ENCODE measurements at regions not wholly inside any gene's neighbourhood (a gene's known extent, or its start where the extent isn't known, plus 50 kb on each side); places are given as distances from the start of the nearest gene placed in this dataset.

DNA sequence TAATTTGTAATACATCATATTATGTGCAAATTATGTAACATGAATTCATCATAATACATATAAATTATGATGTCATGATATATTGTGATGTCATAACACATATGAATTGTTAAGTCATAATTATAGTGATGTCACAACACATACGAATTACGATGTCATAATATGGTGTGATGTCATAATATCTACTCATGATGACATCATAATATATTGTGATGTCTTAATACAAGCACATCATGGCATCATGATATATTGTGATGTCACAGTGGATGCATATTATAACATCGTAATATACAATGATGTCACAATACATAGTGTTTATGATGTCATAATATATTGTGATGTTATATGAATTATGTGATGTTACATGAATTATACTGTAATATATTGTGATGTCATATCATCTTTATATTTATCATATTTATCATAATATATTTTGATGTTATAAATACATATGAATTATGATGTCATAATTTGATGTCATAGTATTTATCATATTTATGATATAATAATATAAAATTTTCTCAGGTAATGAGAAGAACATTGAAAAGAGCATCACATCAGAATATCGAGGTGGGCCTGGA is 1793.0 kb downstream of the TP53TG3F start:
- no peak for DNase-seq (ENCODE audit: low spot score)
- ATAC-seq, result no peak

DNA sequence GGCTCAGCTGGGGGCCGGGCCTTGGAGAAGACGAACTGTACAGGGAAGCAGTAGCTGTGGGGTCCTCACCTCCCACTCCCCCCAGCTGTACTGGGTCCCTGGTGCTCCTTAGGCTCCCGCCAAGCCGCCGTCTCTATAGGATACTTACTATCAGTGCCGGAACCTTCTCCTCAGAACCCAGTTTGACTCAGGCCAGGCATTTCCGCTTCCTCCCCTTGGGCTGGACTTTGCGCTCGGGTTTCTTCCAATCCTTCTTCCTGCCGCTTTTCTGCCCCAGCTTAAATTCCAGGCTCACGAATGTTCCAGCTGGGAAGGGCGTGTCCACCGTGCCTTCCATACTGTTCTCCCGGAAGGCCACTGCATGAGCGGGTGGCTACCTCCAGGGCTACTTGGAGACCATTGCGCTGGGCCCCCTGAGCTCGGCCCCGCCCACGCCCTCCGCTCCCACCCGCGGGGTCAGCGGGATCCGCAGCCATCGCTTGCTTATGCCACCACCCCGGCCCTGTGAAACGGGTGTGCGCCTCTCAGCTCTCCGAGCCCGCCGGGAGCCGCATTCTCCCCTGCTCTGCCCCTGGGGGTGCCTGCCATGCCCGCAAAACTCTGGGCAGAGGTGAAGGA is 1795.9 kb downstream of the TP53TG3F start:
- DNase-seq (ENCODE audit: low spot score) (no peak), ATAC-seq (no peak)

DNA sequence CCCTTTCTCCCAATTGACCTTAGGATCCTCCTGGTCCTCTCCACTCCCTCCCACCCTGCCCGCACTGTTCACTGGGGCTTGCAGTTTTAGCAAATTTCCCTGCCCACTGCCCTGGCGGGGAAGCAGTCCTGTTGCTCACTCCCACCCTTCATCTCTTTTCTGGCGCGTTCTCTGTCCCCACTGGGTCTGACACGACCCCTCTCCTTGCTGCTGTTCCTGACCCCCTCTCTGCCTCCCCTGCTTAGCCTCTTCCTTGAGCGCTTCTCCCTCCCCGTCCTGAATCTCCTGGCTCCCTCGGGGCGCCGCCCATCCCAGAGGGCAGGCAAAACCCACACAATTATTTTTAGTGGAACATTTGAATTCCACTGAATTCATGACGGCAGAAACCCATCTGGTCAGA is 1796.4 kb downstream of the TP53TG3F start:
- ATAC-seq (no peak), DNase-seq (ENCODE audit: low spot score) (no peak)

DNA sequence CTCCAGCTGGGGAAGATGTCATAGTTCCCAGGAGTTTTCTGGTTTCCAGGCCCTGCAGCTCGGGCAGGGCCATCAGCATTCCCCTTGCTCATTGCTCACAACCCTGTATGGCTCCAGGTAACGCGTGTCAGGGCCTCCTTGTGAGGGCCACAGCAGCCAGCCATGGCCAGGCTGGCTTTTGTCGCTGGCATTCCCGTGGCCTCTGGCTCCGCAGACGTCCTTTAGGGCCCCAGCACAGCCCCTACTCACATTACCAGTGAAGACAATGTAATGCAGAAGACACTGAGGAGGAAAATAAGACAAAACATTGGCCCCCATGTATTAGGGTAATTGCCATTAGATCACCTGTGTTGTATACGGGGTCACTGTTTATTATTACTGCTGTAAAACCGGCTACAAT is 1799.0 kb downstream of the TP53TG3F start:
- no peak for DNase-seq (ENCODE audit: low spot score)
- no peak for ATAC-seq

DNA sequence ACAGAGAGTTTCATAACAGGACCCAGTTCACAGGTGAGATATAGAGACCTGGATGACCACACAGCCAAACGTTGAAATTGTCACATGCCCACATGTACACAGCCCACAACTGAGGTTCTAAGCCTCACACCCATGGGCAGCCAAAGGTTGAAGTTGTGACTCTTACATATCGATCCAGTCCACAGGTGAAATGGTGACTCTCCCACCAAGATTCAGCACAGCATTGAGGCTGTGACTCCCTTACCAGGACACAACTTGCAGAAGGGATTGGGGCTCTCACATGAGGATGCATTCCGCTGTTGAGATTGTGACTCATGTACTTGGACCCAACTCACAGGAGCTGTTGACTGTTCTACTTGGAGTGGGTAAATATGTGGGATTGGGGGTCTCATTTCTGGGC is 1836.4 kb downstream of the TP53TG3F start:
- DNase-seq (ENCODE audit: low spot score), result no peak
- ATAC-seq, result no peak

DNA sequence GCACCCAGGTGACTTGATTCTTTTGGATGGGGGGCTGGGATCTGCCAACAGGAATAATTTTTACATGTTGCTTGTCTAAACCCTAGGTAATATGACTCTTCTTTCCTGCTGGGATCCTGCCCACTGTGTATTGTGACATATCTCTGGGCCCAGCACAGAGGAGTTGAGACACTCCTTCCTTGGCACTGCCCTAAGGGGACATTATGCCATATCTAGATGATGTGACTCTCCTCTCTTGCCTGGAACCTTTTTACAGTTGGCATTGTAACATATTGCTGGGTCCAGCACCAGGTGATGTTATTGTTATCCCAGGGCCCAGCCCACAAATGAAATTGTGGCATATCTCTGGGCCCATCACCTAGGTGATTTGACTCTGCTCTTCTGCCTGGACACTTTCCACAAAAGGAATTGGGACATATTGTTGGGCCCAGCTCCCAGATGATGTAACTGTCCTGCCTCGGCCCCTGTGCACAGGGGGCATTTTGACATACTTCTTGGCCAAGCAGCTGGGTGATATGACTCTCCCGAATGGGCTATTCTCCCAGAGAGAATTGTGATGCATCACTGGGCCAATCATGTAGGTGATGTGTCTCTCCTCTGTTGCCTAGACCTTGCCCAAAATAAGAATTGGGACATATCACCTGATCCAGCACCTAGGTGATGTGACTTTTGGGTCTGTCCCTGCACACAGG is 1837.7 kb downstream of the TP53TG3F start:
- no peak for DNase-seq (ENCODE audit: low spot score)
- peak; percentile 72 for ATAC-seq

DNA sequence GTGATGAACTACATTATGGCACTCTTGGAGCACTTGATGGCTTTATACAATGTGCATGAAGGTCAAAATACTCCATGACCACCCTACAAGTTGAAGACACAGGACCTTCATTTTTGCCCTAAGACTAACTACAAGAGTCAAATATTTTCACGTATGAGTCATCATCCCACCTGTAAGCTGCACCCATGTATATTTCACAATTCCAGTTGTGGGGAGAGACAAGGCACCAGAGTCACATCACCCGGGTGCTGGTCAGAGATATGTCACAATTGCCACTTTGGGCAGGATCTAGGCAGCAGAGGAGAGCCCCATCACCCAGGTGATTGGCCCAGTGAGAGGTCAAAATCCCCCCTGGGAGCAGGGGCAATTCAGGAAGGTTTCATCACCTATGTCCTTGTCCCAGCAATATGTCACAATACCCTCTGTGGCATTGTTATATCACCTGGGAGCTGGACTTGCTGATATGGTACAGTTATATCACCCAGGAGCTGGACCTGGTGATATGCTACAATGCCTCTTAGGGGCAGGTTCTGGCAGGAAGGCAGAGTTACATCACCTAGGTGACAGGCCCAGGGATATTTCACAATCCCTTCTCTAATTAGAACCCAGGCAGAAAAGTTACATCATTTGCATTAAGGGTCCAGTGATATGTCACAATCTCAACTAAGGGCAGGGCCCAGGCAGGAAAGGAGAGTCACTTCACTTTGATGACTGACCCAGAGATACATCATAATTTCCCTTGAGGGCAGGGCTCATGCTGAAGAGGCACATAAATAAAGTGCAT is 1839.2 kb downstream of the TP53TG3F start:
- DNase-seq (ENCODE audit: low spot score) (no peak), ATAC-seq (no peak)

DNA sequence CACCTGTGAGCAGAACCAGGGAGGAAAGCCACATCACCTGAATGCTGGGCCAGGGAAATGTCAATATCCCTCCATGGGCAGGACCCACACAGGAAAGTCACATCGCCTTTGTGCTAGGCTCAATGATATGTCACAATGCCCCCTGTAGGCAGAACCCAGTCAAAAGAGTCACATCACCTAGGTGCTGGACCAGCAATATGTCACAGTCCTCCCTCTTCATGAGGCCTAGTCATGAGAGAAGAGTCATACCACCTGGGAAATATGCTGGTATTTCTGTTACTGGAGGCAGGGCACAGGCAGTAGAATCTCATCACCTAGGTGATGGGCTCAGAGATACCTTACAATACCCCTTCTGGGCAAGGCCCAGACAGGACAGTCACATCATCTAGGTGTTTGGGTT is 1843.4 kb downstream of the TP53TG3F start:
- ATAC-seq, result no peak
- no peak for DNase-seq (ENCODE audit: low spot score)

DNA sequence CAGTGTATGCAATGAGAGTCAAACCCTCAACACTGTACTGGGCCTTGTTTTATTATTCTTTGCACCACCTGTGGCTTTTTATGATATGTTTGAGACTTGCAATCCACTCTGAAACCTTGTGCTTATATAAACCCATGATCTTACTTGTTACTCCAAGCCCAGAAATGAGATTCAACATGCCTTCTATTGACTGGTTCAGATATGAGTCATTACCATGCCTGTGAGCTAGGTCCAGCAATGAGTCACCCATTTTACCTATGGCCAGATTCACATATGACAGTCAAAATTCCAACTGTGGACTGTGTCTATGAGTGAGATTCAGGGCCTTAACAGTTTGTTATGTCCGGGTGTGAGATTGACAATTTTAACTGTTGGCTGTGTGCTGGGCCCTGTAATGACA is 1846.1 kb downstream of the TP53TG3F start:
- no peak for DNase-seq (ENCODE audit: low spot score)
- no peak for ATAC-seq

DNA sequence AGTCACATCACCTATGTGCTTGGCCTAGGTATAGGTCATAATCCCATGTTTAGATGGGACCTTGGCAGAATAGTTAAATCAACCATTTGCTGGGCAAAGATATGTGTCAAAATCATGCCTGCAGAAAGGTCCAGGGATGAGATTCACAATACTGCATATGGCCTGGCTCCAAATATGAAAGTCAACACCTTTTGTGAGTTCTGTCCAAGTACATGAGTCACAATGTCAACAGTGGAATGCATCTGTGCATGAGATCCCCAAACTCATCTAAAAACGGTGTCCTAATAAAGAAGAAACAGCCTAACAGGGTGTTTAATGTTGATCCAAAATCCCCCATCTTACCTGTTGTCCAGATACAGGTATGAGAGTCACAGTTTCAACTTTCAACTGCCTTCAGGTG is 1847.5 kb downstream of the TP53TG3F start:
- ATAC-seq (no peak), DNase-seq (ENCODE audit: low spot score) (no peak)

DNA sequence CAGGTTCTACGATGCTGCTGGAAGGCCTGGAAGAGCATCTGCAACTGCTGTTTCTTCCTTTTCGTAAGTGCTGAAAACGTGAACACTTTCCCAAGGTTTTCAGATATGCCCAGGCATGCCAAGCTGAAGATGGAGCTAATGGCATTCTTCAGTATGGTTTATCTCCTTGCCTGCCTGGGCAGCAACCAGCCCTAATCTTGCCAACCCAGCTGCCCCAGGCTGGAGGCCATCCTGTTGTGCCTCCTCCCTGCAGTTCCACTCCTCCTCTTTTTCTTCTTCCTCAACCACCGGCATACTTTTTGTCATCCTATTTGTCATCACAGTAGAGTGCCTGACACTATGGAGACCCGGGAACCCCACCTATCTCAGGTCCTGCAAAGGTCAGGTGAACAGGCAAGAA is 1849.3 kb downstream of the TP53TG3F start:
- ATAC-seq, result no peak
- DNase-seq (ENCODE audit: low spot score), result no peak

DNA sequence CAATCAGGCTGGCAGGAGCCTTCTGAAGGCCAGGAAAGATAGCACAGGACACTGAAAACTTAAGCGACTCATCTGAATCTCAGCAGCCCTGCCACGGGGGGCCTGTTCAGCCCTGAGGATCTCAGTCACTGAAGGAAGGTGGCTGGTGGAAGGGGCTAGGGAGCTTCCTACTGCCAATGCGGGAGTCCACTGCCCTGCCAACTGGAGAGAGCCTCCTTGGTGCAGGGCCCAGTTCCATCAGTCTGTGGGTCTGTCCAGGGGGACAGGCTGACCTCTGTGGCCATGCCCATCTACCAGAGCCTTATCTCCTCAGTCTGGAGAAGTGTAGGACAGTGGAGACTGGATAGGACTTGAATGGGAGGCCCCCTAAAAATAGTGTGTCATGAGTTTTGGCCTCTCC is 1851.6 kb downstream of the TP53TG3F start:
- DNase-seq (ENCODE audit: low spot score) (no peak), ATAC-seq (no peak)

DNA sequence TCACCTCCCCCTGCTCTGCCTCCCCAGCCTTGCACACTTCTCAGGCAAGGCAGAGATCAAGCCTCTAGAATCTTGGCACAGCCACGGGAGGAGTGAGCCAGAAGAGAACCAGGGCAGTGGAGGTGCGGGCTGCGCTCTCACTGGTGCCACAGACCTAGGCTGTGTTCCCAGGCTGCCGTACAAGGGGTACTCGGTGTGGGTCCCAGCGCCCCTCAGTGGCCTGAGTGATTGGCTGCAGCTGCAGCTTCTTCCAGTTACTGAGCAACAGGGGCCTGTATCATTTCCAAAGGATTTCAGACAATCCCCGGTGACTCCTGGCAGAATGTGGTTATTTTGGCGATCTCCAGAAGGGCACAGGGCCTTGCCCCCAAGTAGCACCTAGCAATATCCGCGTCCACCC is 1852.1 kb downstream of the TP53TG3F start:
- DNase-seq (ENCODE audit: low spot score), result no peak

DNA sequence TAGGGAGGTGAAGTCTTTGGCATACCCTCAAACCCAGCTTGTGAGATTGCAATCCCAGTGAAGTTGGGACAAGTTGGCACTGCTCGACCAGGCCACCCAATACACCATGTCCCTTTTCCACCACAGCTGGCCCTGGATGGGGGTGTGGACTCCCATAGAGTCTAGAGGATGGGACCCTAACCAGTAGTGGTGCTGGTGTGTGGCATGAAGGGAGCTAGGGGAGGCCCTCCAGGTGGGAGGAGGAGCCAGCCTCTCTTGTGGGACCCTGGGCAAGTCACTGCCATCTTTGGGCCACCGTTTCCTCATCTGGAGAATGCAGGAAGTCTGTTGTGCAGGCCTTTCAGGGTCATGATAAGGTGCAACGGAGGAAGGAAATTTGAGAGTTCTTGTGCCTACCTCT is 1854.9 kb downstream of the TP53TG3F start:
- no peak for DNase-seq (ENCODE audit: low spot score)
- ATAC-seq, result no peak

More for the DNA sequence above, 1852.1 kb downstream of the TP53TG3F start:
- ATAC-seq, result no peak

DNA sequence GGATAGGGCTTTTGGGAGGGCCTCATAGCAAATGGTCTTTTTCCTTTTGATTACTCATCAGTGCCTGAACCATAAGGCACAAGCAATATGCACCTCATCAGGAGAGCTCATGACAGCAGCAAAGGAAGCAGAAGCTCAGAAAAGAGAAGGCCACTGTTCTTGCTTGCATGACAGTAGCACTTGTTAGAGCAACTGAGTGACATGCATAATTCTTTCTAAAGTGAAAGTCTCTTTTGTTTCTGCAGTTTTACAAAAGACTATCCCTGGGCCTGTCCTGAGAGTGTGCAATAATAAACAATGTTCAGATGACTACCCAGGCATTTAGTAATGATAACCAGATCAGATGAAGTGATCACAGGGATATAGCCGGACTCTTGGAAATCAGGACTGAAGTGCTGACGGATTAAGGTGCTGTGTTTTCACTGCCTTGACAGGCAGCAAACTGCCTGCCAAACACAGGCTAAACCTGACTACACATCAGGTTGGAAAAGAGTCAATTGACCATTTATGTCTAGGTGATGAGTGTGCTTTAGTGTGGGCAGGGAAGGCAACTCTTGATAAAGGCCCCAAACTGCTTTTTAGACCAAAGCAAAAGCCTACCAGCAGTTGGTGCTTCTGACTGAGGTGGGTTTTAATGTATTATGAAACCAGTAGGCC is 1860.3 kb downstream of the TP53TG3F start:
- no peak for DNase-seq (ENCODE audit: low spot score)
- ATAC-seq, result no peak

DNA sequence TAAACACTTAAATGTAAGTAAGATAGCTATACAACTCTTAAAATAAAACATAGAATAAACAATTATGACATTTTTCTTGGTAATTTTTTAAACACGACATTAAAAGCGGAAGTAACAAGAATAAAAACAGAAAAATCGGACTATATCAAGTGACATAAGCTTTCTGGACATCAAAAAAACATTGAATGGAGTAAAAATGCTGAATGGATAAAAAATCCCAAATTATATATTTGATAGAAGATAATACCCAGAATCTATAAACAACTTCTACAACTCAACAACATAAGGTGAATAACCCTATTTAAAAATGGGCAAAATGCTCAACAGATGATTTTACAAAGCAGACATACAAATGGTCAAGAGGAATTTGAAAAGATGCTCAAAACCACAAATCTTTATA is 1866.5 kb downstream of the TP53TG3F start:
- no peak for DNase-seq (ENCODE audit: low spot score)
- ATAC-seq, result no peak

DNA sequence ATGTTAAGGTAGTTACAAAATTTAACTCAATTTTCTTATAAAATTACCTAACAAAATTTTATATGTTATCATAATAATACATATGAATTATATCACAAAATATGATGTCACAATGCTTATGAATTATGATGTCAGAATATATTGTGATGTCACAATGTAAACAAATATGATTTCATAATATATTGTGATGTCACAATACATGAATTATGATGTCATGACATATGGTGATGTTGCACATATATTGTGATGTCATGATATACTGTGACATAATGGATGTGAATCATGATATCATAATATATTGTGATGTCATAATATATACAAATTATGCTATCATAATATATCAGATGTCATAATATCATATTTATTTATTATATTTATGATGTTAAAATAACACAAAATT is 1879.9 kb downstream of the TP53TG3F start:
- DNase-seq (ENCODE audit: low spot score) (no peak), ATAC-seq (no peak)

DNA sequence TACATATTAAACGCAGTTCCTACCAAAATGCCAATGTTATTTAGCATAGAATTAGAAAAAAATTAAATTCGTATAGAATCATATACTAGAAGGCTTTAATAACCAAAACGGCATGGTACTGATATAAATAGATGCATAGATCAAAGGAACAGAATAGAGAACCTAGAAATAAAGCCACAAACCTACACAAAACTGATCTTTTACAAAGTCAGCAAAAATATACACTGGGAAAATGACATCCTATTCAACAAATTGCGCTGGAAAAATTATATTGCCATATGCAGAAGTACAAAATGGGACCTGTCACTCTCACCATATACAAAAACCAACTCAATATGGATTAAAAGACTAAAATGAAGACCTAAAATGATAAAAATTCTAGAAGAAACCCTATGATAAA is 1882.6 kb downstream of the TP53TG3F start:
- no peak for DNase-seq (ENCODE audit: low spot score)
- ATAC-seq, result no peak

DNA sequence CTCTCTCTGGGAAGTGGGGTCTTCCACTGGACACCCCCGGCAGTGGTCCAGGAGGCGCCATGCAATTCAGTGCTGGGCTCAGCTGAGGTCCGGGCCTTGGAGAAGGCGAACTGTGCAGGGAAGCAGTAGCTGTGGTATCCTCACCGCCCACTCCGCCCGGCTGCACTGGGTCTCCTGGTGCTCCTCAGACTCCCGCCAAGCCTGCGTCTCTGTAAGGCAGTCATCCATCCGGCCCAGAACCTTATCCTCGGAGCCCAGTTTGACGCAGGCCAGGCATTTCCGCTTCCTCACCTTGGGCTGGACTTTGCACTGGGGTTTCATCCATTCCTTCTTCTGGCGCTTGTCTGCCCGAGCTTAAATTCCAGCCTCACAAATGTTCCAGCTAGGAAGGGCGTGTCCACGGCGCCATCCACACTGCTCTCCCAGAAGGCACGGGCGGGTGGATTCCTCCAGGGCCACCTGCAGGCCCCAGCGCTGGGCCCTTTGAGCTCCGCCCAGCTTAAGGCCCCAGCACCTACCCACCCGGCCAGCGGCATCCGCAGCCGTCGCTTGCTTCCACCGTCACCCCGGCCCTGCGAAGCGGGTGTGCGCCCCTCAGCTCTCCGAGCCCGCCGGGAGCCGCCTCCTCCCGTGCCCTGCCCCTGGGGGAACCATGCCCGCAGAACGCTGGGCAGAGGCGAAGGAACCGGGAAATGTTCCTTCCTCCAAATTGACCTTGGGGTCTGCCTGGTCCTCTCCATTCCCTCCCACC is 1884.8 kb downstream of the TP53TG3F start:
- DNase-seq (ENCODE audit: low spot score) (no peak), ATAC-seq (no peak)

DNA sequence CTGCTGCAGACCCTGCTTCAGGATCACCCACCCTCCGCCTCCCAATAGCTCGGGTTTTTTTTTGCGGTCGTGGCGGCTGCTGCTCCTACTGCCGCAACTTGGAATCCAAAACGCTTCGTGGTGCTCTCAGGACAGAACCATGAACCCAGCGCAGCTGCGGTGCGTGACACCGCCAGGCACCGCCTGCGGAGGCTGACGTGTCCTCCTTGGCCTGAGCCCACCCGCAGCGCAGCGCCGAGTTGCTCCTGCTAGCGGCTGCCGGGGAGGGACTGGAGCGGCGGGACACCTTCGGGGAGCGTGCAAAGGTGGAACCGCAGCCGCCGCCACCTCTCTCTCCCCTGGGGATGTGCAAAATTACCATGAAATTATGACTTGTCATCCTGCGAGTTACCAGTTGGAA is 1893.0 kb downstream of the TP53TG3F start:
- ATAC-seq, result no peak
- DNase-seq (ENCODE audit: low spot score), result no peak

DNA sequence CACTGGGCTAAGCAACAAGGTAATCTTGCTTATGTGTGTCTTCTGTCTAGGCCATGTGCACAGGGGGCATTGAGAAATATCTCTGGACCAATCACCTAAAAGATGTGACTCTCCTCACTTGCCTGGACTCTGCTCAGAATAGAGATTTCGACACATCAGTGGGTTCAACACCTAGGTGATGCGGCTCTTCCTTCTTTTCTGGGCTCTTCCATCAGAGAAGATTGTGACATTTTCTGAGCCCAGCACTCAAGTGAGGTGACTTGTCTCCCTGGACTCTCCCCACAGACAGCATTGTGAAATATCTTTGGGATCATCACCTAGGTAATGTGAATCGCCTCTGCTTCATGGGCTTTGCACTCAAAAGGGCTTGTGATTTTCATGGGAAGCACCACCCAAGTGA is 1904.1 kb downstream of the TP53TG3F start:
- DNase-seq (ENCODE audit: low spot score) (no peak), ATAC-seq (no peak)

All from left lobe of liver (tissue), 2 donors.